ENCODE measurements at regions not wholly inside any gene's neighbourhood (a gene's known extent, or its start where the extent isn't known, plus 50 kb on each side); places are given as distances from the start of the nearest gene placed in this dataset.

DNA sequence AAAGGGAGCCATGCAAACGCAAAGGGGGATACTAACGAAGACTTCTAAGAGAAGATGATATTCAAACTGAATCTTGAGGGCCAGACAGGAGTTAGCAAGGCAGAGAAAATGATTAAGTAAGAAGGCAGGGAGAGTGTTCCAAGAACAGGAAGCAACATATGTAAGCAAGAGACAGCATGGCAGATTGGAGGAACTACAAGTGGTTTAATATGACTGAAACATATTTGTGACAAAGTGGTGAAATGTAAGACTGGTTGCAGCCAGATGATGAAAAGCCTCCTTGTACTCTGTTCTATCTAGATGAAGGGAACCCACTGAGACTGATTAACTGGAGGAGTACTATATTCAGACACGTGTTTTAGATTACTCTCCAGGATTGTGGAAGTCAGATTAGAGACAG lies 116.6 kb upstream of the DIAPH2 start:
- no peak for TF ChIP-seq KDM5A (IDR thresholded peaks at IDR 0.05; ENCODE audit: low read length)
- no peak for TF ChIP-seq SP1 (IDR thresholded peaks at IDR 0.05; ENCODE audit: low read depth, low read length)
- no peak for TF ChIP-seq CTCF (IDR thresholded peaks at IDR 0.05; ENCODE audit: control extremely low read depth in 1 of 3, insufficient read depth in 1 of 3, low read depth in 1 of 3, low read length in 3 of 3)
- TF ChIP-seq POLR2A (IDR thresholded peaks at IDR 0.05; ENCODE audit: control extremely low read depth in 1 of 2, low read depth in 2 of 2, low read length in 2 of 2) = no peak
- no peak for TF ChIP-seq NRF1 (IDR thresholded peaks at IDR 0.05; ENCODE audit: low read depth, low read length)
- TF ChIP-seq EP300 (IDR thresholded peaks at IDR 0.05; ENCODE audit: borderline replicate concordance in 1 of 2, low read depth in 2 of 2, low read length in 2 of 2) = no peak
- no peak for TF ChIP-seq POLR2AphosphoS5 (IDR thresholded peaks at IDR 0.05; ENCODE audit: low read depth, low read length)
- no peak for TF ChIP-seq GTF2F1 (IDR thresholded peaks at IDR 0.05; ENCODE audit: borderline replicate concordance, low read depth, low read length)
- TF ChIP-seq TAF7 (optimal IDR thresholded peaks at IDR 0.05; ENCODE audit: borderline replicate concordance, low read depth, low read length) = no peak
- no peak for TF ChIP-seq EGR1 (IDR thresholded peaks at IDR 0.05; ENCODE audit: borderline replicate concordance, low read depth, low read length)
